ENCODE measurements at regions not wholly inside any gene's neighbourhood (a gene's known extent, or its start where the extent isn't known, plus 50 kb on each side); places are given as distances from the start of the nearest gene placed in this dataset.

DNA sequence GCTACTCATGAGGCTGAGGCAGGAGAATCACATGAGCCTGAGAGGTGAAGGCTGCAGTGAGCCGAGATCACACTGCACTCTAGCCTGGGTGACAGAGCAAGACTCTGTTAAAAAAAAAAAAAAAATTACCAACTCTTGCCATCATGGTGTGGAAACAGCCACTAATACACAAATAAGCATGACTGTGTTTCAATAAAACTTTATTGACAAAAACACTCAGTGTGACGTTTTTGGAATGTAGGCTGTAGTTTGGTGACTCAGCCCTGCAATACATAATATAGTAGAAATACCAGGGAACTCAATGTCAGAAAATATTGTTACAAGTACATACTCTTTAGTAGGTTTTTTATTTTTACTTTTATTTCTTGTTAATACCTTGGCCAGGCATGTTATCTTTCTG, 207.1 kb downstream of the CASP12 start:
- no peak overlapping the region for H3K4me3 ChIP-seq (ENCODE audit: low read depth, low read length, poor library complexity, severe bottlenecking)
- H3K9me3 ChIP-seq (ENCODE audit: low read length): no peaks in the 10 kb centered on the region
- BruUV-seq (replicated peaks): no TSS peak
- intact Hi-C loops (cut with micrococcal nuclease; ENCODE audit: unreplicated experiment): no loop called here
- H3K4me1 ChIP-seq (ENCODE audit: insufficient read depth, low read length, poor library complexity, severe bottlenecking): no peaks in the 10 kb centered on the region
- ChIA-PET POLR2A (no interaction called here), CTCF (ENCODE audit: unreplicated experiment) (no interaction called here)
- no peak overlapping the region for H3K27ac ChIP-seq (ENCODE audit: low read depth, low read length, poor library complexity, severe bottlenecking)
- no peak for DNase-seq (ENCODE audit: low spot score)
- H3K79me2 ChIP-seq (ENCODE audit: insufficient read depth, low read depth, low read length): no peaks in the 10 kb centered on the region
- H3K36me3 ChIP-seq (ENCODE audit: insufficient read depth, low read length): no peaks in the 10 kb centered on the region
- TF ChIP-seq EZH2phosphoT487 (IDR thresholded peaks at IDR 0.05; ENCODE audit: borderline replicate concordance, low read depth, low read length) (no peak), CTCF (conservative IDR thresholded peaks at IDR 0.05; ENCODE audit: low read length) (no peak)
- no peaks in the 10 kb centered on the region for H4K20me1 ChIP-seq (ENCODE audit: insufficient read depth, low read length)
- no peak overlapping the region for H3K4me2 ChIP-seq (ENCODE audit: low read length)
- H3K9me2 ChIP-seq (ENCODE audit: insufficient read depth, low read length): no peaks in the 10 kb centered on the region
- no peak overlapping the region for H2AFZ ChIP-seq (ENCODE audit: low read length)

DNA sequence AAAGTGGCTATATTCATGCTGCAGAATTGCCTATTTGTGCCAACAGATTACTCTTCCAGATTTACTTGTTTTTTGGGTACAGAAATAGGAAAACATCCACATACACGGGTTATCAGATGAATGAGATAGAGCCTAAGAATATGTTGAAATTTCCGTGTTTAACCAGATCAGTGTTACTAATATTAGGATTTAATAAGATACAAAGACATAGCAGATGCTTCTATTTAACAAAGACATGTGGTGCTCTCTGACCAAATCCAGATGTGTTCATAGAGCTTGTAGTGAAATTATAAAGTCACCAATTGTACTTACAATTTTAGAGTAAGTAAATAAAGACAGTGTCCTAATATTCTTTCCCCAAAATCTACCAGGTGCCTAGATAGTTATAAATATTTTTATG, 208.0 kb downstream of the CASP12 start:
- Histone ChIP-seq H3K9me2 (ENCODE audit: insufficient read depth, low read length) (no peaks in the 10 kb centered on the region), H3K4me1 (ENCODE audit: insufficient read depth, low read length, poor library complexity, severe bottlenecking) (no peaks in the 10 kb centered on the region), H3K9me3 (ENCODE audit: low read length) (no peaks in the 10 kb centered on the region), H3K36me3 (ENCODE audit: insufficient read depth, low read length) (no peaks in the 10 kb centered on the region), H3K27ac (ENCODE audit: low read depth, low read length, poor library complexity, severe bottlenecking) (no peak overlapping the region), H3K4me3 (ENCODE audit: low read depth, low read length, poor library complexity, severe bottlenecking) (no peak overlapping the region), H4K20me1 (ENCODE audit: insufficient read depth, low read length) (no peaks in the 10 kb centered on the region), H2AFZ (ENCODE audit: low read length) (no peak overlapping the region), H3K4me2 (ENCODE audit: low read length) (no peak overlapping the region), H3K79me2 (ENCODE audit: insufficient read depth, low read depth, low read length) (no peaks in the 10 kb centered on the region)
- CTCF ChIA-PET (ENCODE audit: unreplicated experiment): no interaction called here
- TF ChIP-seq CTCF (conservative IDR thresholded peaks at IDR 0.05; ENCODE audit: low read length): no peak
- TF ChIP-seq EZH2phosphoT487 (IDR thresholded peaks at IDR 0.05; ENCODE audit: borderline replicate concordance, low read depth, low read length): no peak
- no peak for DNase-seq (ENCODE audit: low spot score)
- BruUV-seq (replicated peaks): no TSS peak
- POLR2A ChIA-PET: no interaction called here
- intact Hi-C loops (cut with micrococcal nuclease; ENCODE audit: unreplicated experiment): no loop called here

GRCh38 chr11:104688731-104689130, 209.5 kb downstream of the CASP12 start:
- H3K27ac ChIP-seq (ENCODE audit: low read depth, low read length, poor library complexity, severe bottlenecking): no peak overlapping the region
- H3K4me3 ChIP-seq (ENCODE audit: low read depth, low read length, poor library complexity, severe bottlenecking): no peak overlapping the region
- intact Hi-C loops (cut with micrococcal nuclease; ENCODE audit: unreplicated experiment): no loop called here
- no peaks in the 10 kb centered on the region for H3K9me2 ChIP-seq (ENCODE audit: insufficient read depth, low read length)
- no peak overlapping the region for H2AFZ ChIP-seq (ENCODE audit: low read length)
- no peak overlapping the region for H3K4me2 ChIP-seq (ENCODE audit: low read length)
- H3K79me2 ChIP-seq (ENCODE audit: insufficient read depth, low read depth, low read length): no peaks in the 10 kb centered on the region
- DNase-seq (ENCODE audit: low spot score): no peak
- H3K9me3 ChIP-seq (ENCODE audit: low read length): no peaks in the 10 kb centered on the region
- no peaks in the 10 kb centered on the region for H3K36me3 ChIP-seq (ENCODE audit: insufficient read depth, low read length)
- TF ChIP-seq EZH2phosphoT487 (IDR thresholded peaks at IDR 0.05; ENCODE audit: borderline replicate concordance, low read depth, low read length) (no peak), CTCF (conservative IDR thresholded peaks at IDR 0.05; ENCODE audit: low read length) (no peak)
- no peaks in the 10 kb centered on the region for H3K4me1 ChIP-seq (ENCODE audit: insufficient read depth, low read length, poor library complexity, severe bottlenecking)
- BruUV-seq (replicated peaks): no TSS peak
- ChIA-PET CTCF (ENCODE audit: unreplicated experiment) (interaction anchor here (1.0 kb wide), 1 partner anchor 11 kb away, joined by 3 read pairs; no protein-coding TSS in a partner anchor), POLR2A (no interaction called here)
- H4K20me1 ChIP-seq (ENCODE audit: insufficient read depth, low read length): no peaks in the 10 kb centered on the region
